ENCODE measurements at regions not wholly inside any gene's neighbourhood (a gene's known extent, or its start where the extent isn't known, plus 50 kb on each side); places are given as distances from the start of the nearest gene placed in this dataset.
"Not testable (repeated sequence)": the region's sequence is repeated elsewhere in the genome, so short reads cannot be mapped to it uniquely, and the experiment has no call there.

GRCh38 chr4:42768125-42768748 lies 111.3 kb upstream of the ATP8A1 start:
- Mint-ChIP-seq H3K4me1 (ENCODE audit: low read depth) (no peaks in the 10 kb centered on the region), H3K27me3 (no peaks in the 10 kb centered on the region), H3K9me3 (no peaks in the 10 kb centered on the region), H3K36me3 (ENCODE audit: low read depth) (no peaks in the 10 kb centered on the region), H3K27ac (no peak overlapping the region), H3K4me3 (no peak overlapping the region)

- Mint-ChIP-seq H3K4me1 (ENCODE audit: low read depth) (no peaks in the 10 kb centered on the region), H3K27me3 (no peaks in the 10 kb centered on the region), H3K27ac (no peak overlapping the region), H3K36me3 (ENCODE audit: low read depth) (no peaks in the 10 kb centered on the region), H3K4me3 (no peak overlapping the region), H3K9me3 (no peaks in the 10 kb centered on the region)
Observed at GRCh38 chr4:42767669-42768068, 110.8 kb upstream of the ATP8A1 start.

- Mint-ChIP-seq H3K27ac (no peak overlapping the region), H3K4me1 (ENCODE audit: low read depth) (no peaks in the 10 kb centered on the region), H3K27me3 (peaks cover 5% of the 10 kb centered on the region), H3K4me3 (no peak overlapping the region), H3K9me3 (no peaks in the 10 kb centered on the region), H3K36me3 (ENCODE audit: low read depth) (no peaks in the 10 kb centered on the region)
Observed at GRCh38 chr4:42761804-42762203, 104.9 kb upstream of the ATP8A1 start.

- H3K9me3 Mint-ChIP-seq; H3K27ac Mint-ChIP-seq; H3K4me1 Mint-ChIP-seq (ENCODE audit: low read depth); H3K4me3 Mint-ChIP-seq; H3K36me3 Mint-ChIP-seq (ENCODE audit: low read depth); H3K27me3 Mint-ChIP-seq: not testable (repeated sequence)
Observed at GRCh38 chr4:42754965-42755364, 98.1 kb upstream of the ATP8A1 start.

GRCh38 chr4:42751587-42751986 lies 94.7 kb upstream of the ATP8A1 start:
- no peaks in the 10 kb centered on the region for H3K27me3 Mint-ChIP-seq
- no peak overlapping the region for H3K27ac Mint-ChIP-seq
- no peak overlapping the region for H3K4me3 Mint-ChIP-seq
- peaks cover 10% of the 10 kb centered on the region for H3K4me1 Mint-ChIP-seq (ENCODE audit: low read depth)
- no peaks in the 10 kb centered on the region for H3K36me3 Mint-ChIP-seq (ENCODE audit: low read depth)
- no peaks in the 10 kb centered on the region for H3K9me3 Mint-ChIP-seq

GRCh38 chr4:42750856-42751255 lies 94.0 kb upstream of the ATP8A1 start:
- Mint-ChIP-seq H3K4me3 (no peak overlapping the region), H3K4me1 (ENCODE audit: low read depth) (peaks cover 10% of the 10 kb centered on the region), H3K27ac (no peak overlapping the region), H3K27me3 (no peaks in the 10 kb centered on the region), H3K36me3 (ENCODE audit: low read depth) (no peaks in the 10 kb centered on the region), H3K9me3 (no peaks in the 10 kb centered on the region)

- Mint-ChIP-seq H3K4me1 (ENCODE audit: low read depth) (peaks cover 10% of the 10 kb centered on the region), H3K27ac (no peak overlapping the region)
Observed at GRCh38 chr4:42750091-42750490, 93.2 kb upstream of the ATP8A1 start.

GRCh38 chr4:42747971-42748370 lies 91.1 kb upstream of the ATP8A1 start:
- Mint-ChIP-seq H3K4me3 (no peak overlapping the region), H3K4me1 (ENCODE audit: low read depth) (peaks cover 10% of the 10 kb centered on the region), H3K27me3 (no peaks in the 10 kb centered on the region), H3K9me3 (no peaks in the 10 kb centered on the region), H3K36me3 (ENCODE audit: low read depth) (no peaks in the 10 kb centered on the region), H3K27ac (no peak overlapping the region)

More at GRCh38 chr4:42750091-42750490, 93.2 kb upstream of the ATP8A1 start:
- Mint-ChIP-seq H3K27me3 (no peaks in the 10 kb centered on the region), H3K36me3 (ENCODE audit: low read depth) (no peaks in the 10 kb centered on the region), H3K9me3 (no peaks in the 10 kb centered on the region), H3K4me3 (no peak overlapping the region)

- Mint-ChIP-seq H3K27me3 (no peaks in the 10 kb centered on the region), H3K36me3 (ENCODE audit: low read depth) (no peaks in the 10 kb centered on the region), H3K4me1 (ENCODE audit: low read depth) (peaks cover 7% of the 10 kb centered on the region), H3K27ac (no peak overlapping the region), H3K4me3 (no peak overlapping the region), H3K9me3 (peaks cover 14% of the 10 kb centered on the region)
Observed at GRCh38 chr4:42736527-42737195, 79.8 kb upstream of the ATP8A1 start.

- H3K9me3 Mint-ChIP-seq, result peaks cover 14% of the 10 kb centered on the region
- no peak overlapping the region for H3K4me3 Mint-ChIP-seq
- H3K27me3 Mint-ChIP-seq, result no peaks in the 10 kb centered on the region
- H3K4me1 Mint-ChIP-seq (ENCODE audit: low read depth), result peaks cover 7% of the 10 kb centered on the region
- H3K27ac Mint-ChIP-seq, result no peak overlapping the region
- peaks cover 9% of the 10 kb centered on the region for H3K36me3 Mint-ChIP-seq (ENCODE audit: low read depth)
Observed at GRCh38 chr4:42733380-42733779, 76.5 kb upstream of the ATP8A1 start.

- H3K4me1 Mint-ChIP-seq (ENCODE audit: low read depth), result peaks cover 7% of the 10 kb centered on the region
- H3K9me3 Mint-ChIP-seq, result peaks cover 14% of the 10 kb centered on the region
- H3K27me3 Mint-ChIP-seq, result no peaks in the 10 kb centered on the region
- no peak overlapping the region for H3K27ac Mint-ChIP-seq
- H3K4me3 Mint-ChIP-seq, result no peak overlapping the region
- H3K36me3 Mint-ChIP-seq (ENCODE audit: low read depth), result peaks cover 9% of the 10 kb centered on the region
Observed at GRCh38 chr4:42732776-42733175, 75.9 kb upstream of the ATP8A1 start.

- Mint-ChIP-seq H3K4me3 (no peak overlapping the region), H3K9me3 (peaks cover 14% of the 10 kb centered on the region), H3K27me3 (no peaks in the 10 kb centered on the region), H3K36me3 (ENCODE audit: low read depth) (peaks cover 9% of the 10 kb centered on the region), H3K27ac (no peak overlapping the region), H3K4me1 (ENCODE audit: low read depth) (peaks cover 7% of the 10 kb centered on the region)
Observed at GRCh38 chr4:42729505-42730237, 72.8 kb upstream of the ATP8A1 start.

GRCh38 chr4:42724451-42724850 lies 67.5 kb upstream of the ATP8A1 start:
- H3K36me3 Mint-ChIP-seq (ENCODE audit: low read depth), result peaks cover 5% of the 10 kb centered on the region
- H3K27me3 Mint-ChIP-seq, result no peaks in the 10 kb centered on the region
- peaks cover 4% of the 10 kb centered on the region for H3K4me1 Mint-ChIP-seq (ENCODE audit: low read depth)
- no peak overlapping the region for H3K4me3 Mint-ChIP-seq
- H3K27ac Mint-ChIP-seq, result no peak overlapping the region
- H3K9me3 Mint-ChIP-seq, result peaks cover 9% of the 10 kb centered on the region

GRCh38 chr4:42720533-42720932 lies 63.6 kb upstream of the ATP8A1 start:
- no peaks in the 10 kb centered on the region for H3K36me3 Mint-ChIP-seq (ENCODE audit: low read depth)
- no peaks in the 10 kb centered on the region for H3K27me3 Mint-ChIP-seq
- peaks cover 11% of the 10 kb centered on the region for H3K4me1 Mint-ChIP-seq (ENCODE audit: low read depth)
- no peak overlapping the region for H3K4me3 Mint-ChIP-seq
- peak overlapping the region; percentile 36 for H3K27ac Mint-ChIP-seq
- no peaks in the 10 kb centered on the region for H3K9me3 Mint-ChIP-seq

GRCh38 chr4:42719257-42719656 lies 62.4 kb upstream of the ATP8A1 start:
- Mint-ChIP-seq H3K27me3 (no peaks in the 10 kb centered on the region), H3K4me3 (no peak overlapping the region), H3K4me1 (ENCODE audit: low read depth) (peaks cover 11% of the 10 kb centered on the region), H3K27ac (no peak overlapping the region), H3K36me3 (ENCODE audit: low read depth) (no peaks in the 10 kb centered on the region), H3K9me3 (no peaks in the 10 kb centered on the region)

Data from stimulated activated naive CD8-positive, alpha-beta T cell treated with anti-CD3 and anti-CD28 coated beads, Interleukin-15, Interleukin-2, amounts not matched to agents 100 ng/mL and 50 ng/mL, for 24 hours (primary cell).